Tibial nerve (tissue), 4 donors: ENCODE measurements at regions not wholly inside any gene's neighbourhood (a gene's known extent, or its start where the extent isn't known, plus 50 kb on each side); places are given as distances from the start of the nearest gene placed in this dataset.

ENCODE experiments used
- DNase-seq, 2 donors: peaks; one replicate each; pipeline ENCODE4 v3.0.0-alpha.2; 2019; ENCODE audit warnings: low spot score in 2 of 2
- H3K27ac ChIP-seq, 4 donors: fragments of 200-600 bp; sonication (generic) in 3 of 4; one replicate each; pipeline ENCODE4 v1.5.1; 2017 to 2019; ENCODE audit warnings: mild to moderate bottlenecking in 1 of 4
- H3K27me3 ChIP-seq, 2 donors: fragments of 200-600 bp; sonication (generic) in 1 of 2; one replicate each; pipeline versions ENCODE4 v1.5.1 to v1.6.0; 2017 to 2019
- H3K36me3 ChIP-seq, 3 donors: fragments of 200-600 bp; sonication (generic); one replicate each; pipeline ENCODE4 v1.5.1; 2018 to 2019
- H3K4me1 ChIP-seq, 4 donors: fragments of 200-600 bp; sonication (generic) in 3 of 4; one replicate each; pipeline ENCODE4 v1.5.1; 2017 to 2019
- H3K4me3 ChIP-seq, 4 donors: fragments of 200-600 bp; sonication (generic) in 3 of 4; one replicate each; pipeline ENCODE4 v1.5.1; 2017 to 2019; ENCODE audit warnings: mild to moderate bottlenecking in 1 of 4, moderate library complexity in 1 of 4
- H3K9me3 ChIP-seq, 4 donors: fragments of 200-600 bp; sonication (generic) in 3 of 4; one replicate each; pipeline ENCODE4 v1.5.1; 2017 to 2019
- EP300 ChIP-seq, 2 donors: sonication (generic); formaldehyde crosslinking; IDR thresholded peaks; one replicate each; pipeline ENCODE4 v1.6.1; 2017; ENCODE audit warnings: antibody characterized with exemption in 2 of 2, mild to moderate bottlenecking in 1 of 2
- POLR2A ChIP-seq, 2 donors: fragments of 450-650 bp; IDR thresholded peaks; one replicate each; pipeline ENCODE4 v1.6.1; 2017; ENCODE audit warnings: antibody characterized with exemption in 2 of 2, mild to moderate bottlenecking in 2 of 2, moderate library complexity in 2 of 2
- WGBS, 2 donors: methylation state at CpG; one replicate each; pipeline ENCODE4 v1.1.5; 2018; 5-methylcytosine and 5-hydroxymethylcytosine counted together
- TF ChIP-seq, protein P1 (sequence below), 5 experiments: fragments of 200-600 bp in 3 of 5; fragments of 450-650 bp in 2 of 5; sonication (generic) in 3 of 5; IDR thresholded peaks; one replicate each; pipeline ENCODE4 v1.5.1; 2016 to 2019; ENCODE audit warnings: antibody characterized with exemption in 5 of 5, mild to moderate bottlenecking in 3 of 5, moderate library complexity in 2 of 5

- 59 to 62% methylated on average over 2 of the region's 2 CpGs for WGBS, 2 donors
- no peaks in the 10 kb centered on the region for H3K36me3 ChIP-seq
- DNase-seq, result no peak
- H3K27ac ChIP-seq, result no peak overlapping the region
- H3K27me3 ChIP-seq, result no peaks in the 10 kb centered on the region
- TF ChIP-seq EP300 (IDR thresholded peaks at IDR 0.05), result no peak
- no peak for TF ChIP-seq POLR2A (IDR thresholded peaks at IDR 0.05)
- TF ChIP-seq, protein P1, sequence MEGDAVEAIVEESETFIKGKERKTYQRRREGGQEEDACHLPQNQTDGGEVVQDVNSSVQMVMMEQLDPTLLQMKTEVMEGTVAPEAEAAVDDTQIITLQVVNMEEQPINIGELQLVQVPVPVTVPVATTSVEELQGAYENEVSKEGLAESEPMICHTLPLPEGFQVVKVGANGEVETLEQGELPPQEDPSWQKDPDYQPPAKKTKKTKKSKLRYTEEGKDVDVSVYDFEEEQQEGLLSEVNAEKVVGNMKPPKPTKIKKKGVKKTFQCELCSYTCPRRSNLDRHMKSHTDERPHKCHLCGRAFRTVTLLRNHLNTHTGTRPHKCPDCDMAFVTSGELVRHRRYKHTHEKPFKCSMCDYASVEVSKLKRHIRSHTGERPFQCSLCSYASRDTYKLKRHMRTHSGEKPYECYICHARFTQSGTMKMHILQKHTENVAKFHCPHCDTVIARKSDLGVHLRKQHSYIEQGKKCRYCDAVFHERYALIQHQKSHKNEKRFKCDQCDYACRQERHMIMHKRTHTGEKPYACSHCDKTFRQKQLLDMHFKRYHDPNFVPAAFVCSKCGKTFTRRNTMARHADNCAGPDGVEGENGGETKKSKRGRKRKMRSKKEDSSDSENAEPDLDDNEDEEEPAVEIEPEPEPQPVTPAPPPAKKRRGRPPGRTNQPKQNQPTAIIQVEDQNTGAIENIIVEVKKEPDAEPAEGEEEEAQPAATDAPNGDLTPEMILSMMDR (IDR thresholded peaks at IDR 0.05), result no peak
- no peak overlapping the region for H3K4me3 ChIP-seq
- no peaks in the 10 kb centered on the region for H3K4me1 ChIP-seq
- no peaks in the 10 kb centered on the region for H3K9me3 ChIP-seq
These were observed 278.0 kb downstream of the MRPL39 start for GRCh38 chr21:25329227-25329825.

DNA sequence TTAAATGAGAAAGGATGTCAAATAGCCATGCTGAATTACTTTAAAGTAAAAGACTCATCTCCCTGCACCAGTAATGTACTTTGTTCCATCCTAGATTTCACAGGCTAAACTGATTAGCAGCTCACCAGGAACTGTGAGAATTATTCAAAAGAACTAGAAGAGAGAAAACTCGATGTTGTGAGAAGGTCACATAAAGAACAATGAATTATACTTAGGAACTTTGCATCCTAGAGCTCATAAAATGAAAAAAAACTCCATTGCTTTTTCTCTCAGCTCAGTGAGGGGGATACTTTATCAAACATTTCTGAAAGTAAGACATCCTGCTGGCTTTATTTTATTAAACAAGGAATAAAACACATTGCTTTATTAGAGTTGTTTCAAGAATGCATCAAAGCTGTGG, 278.5 kb downstream of the MRPL39 start:
- Histone ChIP-seq H3K36me3 (no peaks in the 10 kb centered on the region), H3K4me1 (no peaks in the 10 kb centered on the region), H3K4me3 (no peak overlapping the region), H3K9me3 (no peaks in the 10 kb centered on the region), H3K27me3 (no peaks in the 10 kb centered on the region), H3K27ac (no peak overlapping the region)
- DNase-seq, result no peak
- TF ChIP-seq POLR2A (IDR thresholded peaks at IDR 0.05) (no peak), EP300 (IDR thresholded peaks at IDR 0.05) (no peak)
- TF ChIP-seq, protein P1 (IDR thresholded peaks at IDR 0.05), result no peak
- 7 to 20% methylated on average over 1 of the region's 1 CpG for WGBS, 2 donors

GRCh38 chr21:25326181-25326580, 281.1 kb downstream of the MRPL39 start:
- H3K36me3 ChIP-seq, result no peaks in the 10 kb centered on the region
- H3K4me3 ChIP-seq, result no peak overlapping the region
- no peak for DNase-seq
- TF ChIP-seq EP300 (IDR thresholded peaks at IDR 0.05), result no peak
- TF ChIP-seq, protein P1 (IDR thresholded peaks at IDR 0.05), result no peak
- TF ChIP-seq POLR2A (IDR thresholded peaks at IDR 0.05), result no peak
- no peaks in the 10 kb centered on the region for H3K27me3 ChIP-seq
- no peak overlapping the region for H3K27ac ChIP-seq
- H3K9me3 ChIP-seq, result no peaks in the 10 kb centered on the region
- H3K4me1 ChIP-seq, result no peaks in the 10 kb centered on the region
- WGBS, 2 donors, result 89 to 95% methylated on average over 2 of the region's 2 CpGs

DNA sequence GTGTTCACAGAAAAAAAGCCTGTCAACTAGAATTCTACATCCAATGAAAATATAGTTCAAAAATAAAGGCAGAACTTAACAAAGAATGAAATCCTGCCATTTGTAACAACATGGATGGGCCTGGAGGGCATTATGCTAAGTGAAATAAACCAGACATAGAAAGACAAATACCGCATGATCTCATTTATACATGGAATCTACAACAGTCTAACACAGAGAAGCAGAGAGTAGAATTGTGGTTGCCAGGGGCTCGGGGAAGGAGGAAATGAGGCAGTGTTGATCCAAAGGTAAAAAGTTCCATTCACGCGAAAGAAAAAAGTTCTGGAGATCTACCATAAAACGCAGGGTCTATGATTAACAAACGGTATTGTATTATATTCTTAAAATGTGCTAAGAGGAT, 282.6 kb downstream of the MRPL39 start:
- DNase-seq, result no peak
- TF ChIP-seq POLR2A (IDR thresholded peaks at IDR 0.05) (no peak), EP300 (IDR thresholded peaks at IDR 0.05) (no peak)
- TF ChIP-seq, protein P1 (IDR thresholded peaks at IDR 0.05), result no peak
- Histone ChIP-seq H3K36me3 (no peaks in the 10 kb centered on the region), H3K9me3 (no peaks in the 10 kb centered on the region), H3K27ac (no peak overlapping the region), H3K27me3 (no peaks in the 10 kb centered on the region), H3K4me3 (no peak overlapping the region), H3K4me1 (no peaks in the 10 kb centered on the region)
- 82 to 88% methylated on average over 6 of the region's 6 CpGs for WGBS, 2 donors

- no peak for DNase-seq
- no peaks in the 10 kb centered on the region for H3K27me3 ChIP-seq
- no peaks in the 10 kb centered on the region for H3K36me3 ChIP-seq
- TF ChIP-seq EP300 (IDR thresholded peaks at IDR 0.05) (no peak), POLR2A (IDR thresholded peaks at IDR 0.05) (no peak)
- TF ChIP-seq, protein P1 (IDR thresholded peaks at IDR 0.05), result no peak
- H3K4me3 ChIP-seq, result no peak overlapping the region
- WGBS, 2 donors, result 75 to 78% methylated on average over 7 of the region's 7 CpGs
- H3K9me3 ChIP-seq, result no peaks in the 10 kb centered on the region
- H3K27ac ChIP-seq, result no peak overlapping the region
- H3K4me1 ChIP-seq, result no peaks in the 10 kb centered on the region
These were observed 283.8 kb downstream of the MRPL39 start for GRCh38 chr21:25323356-25323949.
